Fibroblast of peridontal ligament (primary cell): ENCODE measurements at regions not wholly inside any gene's neighbourhood (a gene's known extent, or its start where the extent isn't known, plus 50 kb on each side); places are given as distances from the start of the nearest gene placed in this dataset.
"Not testable (repeated sequence)": the region's sequence is repeated elsewhere in the genome, so short reads cannot be mapped to it uniquely, and the experiment has no call there.

Experiments
- DNase-seq: peaks from one replicate; pipeline ENCODE4 v3.0.0-alpha.2; 2010; ENCODE audit errors: extremely low read depth

DNA sequence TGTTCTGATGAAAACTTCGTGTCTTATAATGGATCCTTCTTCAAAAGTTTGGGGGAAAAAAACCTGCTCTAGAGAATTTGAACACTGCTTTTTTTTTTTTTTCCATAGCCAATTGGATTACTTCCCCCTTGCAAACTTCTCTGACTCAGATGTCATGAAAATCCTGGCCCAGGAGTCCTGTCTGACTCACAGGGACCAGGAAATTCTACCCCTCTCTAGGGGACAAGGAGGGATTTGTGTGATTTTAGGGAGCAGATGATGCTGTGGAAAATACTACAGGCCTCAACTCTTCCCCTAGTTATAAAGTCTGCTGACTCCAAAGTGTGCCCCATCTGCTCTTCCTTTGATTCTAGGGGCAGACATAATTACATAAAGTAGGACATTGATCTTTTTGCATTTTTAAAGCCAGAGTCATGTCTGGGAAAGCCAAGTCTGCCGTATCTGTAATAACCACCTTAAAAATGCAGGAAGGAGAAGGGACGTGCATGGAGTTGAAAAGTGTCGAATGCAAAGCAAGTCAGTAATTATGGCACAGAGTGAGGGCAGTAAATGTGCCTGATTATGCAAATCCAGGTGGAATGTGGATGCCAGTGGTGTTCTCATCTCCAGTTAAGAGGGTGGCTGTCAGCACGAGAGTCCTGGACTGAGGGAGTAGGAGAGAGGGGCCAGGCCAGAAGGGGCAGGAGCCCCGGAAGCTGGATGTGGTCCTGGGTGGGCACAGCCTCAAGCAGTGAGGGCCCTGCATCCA, 144.3 kb upstream of the SULF2 start:
- peak; percentile 91 for DNase-seq

DNA sequence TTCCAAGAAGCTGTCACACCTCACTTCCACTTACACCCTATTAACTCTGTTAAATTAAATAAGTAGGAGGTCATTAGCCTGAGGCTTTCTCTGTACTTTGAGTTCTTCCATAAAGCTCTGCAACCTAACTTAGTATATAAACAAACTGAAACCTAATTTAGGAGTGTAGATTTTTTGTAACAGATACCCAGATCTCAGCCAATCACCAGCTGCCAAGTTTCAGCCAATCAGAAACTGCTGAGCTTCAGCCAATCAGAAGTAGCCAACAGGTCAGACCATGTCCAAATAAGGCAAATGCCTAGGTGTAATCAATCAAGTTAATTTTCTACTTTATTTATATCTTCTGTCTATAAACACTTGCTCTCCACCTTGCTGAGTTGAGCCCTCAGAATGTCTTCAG, 142.7 kb upstream of the SULF2 start:
- DNase-seq, result no peak

- DNase-seq, result peak; percentile 46
Measured at GRCh38 chr20:47927385-47927851, 142.1 kb upstream of the SULF2 start.

GRCh38 chr20:47926731-47927130, 141.4 kb upstream of the SULF2 start:
- no peak for DNase-seq

GRCh38 chr20:47925593-47925992, 140.3 kb upstream of the SULF2 start:
- no peak for DNase-seq

GRCh38 chr20:47922269-47922668, 137.0 kb upstream of the SULF2 start:
- DNase-seq, result peak; percentile 8

GRCh38 chr20:47921829-47922228, 136.5 kb upstream of the SULF2 start:
- DNase-seq, result not testable (repeated sequence)

GRCh38 chr20:47921408-47921807, 136.1 kb upstream of the SULF2 start:
- DNase-seq, result no peak

DNA sequence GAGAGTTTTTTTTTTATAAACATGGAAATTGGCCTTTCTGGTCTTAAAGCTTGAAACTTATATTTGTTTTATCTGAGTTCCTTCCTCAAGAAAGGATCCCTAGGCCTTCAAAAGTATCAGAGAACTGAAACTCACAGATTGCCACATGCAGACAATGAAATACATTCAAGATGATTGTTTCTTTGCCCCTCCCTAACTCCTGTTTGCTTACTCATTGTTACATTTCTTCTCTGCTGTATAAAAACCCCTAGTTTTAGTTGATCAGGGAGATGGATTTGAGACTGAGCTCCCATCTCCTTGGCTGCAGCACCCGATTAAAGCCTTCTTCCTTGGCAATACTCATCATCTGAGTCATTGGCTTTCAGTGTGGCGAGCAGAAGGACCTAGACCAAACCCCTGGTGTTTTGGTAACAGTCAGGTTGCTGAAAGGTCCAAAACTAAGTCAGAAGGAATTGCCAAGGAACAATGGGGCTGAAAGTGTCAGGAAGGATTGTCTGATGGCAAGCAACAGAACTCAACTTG, 132.3 kb upstream of the SULF2 start:
- no peak for DNase-seq

- DNase-seq, result no peak
Measured at GRCh38 chr20:47915495-47915894, 130.2 kb upstream of the SULF2 start.

DNA sequence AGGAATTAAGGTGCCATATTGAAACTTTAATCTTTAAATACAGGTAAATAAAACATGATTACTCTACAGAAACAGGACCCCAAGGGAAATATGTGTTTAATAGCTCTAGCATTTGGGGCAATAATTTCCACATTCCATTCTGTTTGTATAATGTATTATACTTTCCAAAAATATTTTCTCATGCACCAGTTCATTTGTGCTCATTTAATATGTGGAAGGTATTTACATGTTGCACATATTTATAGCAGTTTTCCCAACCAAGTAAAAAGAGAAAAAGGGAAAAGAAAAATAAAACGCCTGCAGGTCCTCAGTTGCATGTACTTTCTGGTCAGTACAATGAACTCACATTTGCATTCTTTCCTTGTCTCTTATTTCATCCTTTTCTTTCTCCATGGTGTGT, 129.5 kb upstream of the SULF2 start:
- DNase-seq, result no peak

DNA sequence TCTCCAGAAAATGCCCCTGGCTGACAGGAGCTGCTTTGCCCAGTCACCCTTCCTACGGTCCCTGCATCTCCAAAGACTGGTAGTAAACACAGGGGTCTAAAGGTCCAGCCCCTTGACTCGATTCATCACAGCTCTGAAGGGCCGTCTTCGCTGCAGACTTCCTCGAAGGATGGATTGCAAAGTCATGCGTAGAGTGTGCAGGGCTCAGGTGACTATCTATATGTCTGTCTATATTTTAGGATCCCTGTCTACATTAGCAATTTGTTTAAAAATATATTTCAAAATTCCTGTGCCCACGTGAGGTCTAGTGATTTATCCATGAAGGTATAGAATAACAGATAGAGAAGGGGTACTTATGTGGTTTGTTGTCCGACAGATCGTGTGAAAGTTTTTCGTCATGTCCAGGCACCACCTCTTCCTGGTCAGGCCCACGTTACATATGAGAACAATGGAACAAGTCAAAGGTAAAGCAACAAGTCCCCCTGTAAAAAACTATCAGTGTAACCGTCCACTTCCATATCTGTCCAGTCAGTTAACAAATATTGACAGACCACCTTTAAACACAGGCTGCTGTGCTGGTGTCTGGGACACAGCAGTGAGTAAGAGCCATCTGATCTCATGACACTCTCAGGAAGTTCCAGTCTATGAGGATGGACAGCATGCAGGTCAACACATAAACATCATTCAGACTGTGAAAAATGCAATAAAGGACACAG, 127.7 kb upstream of the SULF2 start:
- not testable (repeated sequence) for DNase-seq

DNA sequence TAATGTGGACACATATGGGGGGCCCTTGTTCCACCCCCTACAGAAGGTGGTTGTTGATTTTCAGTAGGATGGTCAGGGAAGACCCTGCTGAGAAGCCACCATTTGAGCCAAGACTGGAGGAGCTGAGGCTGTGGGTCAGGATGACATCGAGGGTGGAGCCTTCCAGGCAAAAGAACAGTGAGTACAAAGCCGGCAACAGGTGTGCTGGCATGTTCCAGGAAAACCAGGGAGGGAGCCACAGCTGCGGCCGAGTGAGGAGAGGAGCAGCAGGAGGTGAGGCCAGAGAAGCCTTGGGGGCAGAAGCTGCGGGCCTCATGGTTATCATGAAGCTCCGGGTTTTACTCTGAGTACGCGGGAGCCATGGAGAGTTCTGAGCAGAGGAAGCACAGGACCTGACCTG, 126.9 kb upstream of the SULF2 start:
- not testable (repeated sequence) for DNase-seq

- not testable (repeated sequence) for DNase-seq
Measured at GRCh38 chr20:47909696-47910369, 124.6 kb upstream of the SULF2 start.

DNA sequence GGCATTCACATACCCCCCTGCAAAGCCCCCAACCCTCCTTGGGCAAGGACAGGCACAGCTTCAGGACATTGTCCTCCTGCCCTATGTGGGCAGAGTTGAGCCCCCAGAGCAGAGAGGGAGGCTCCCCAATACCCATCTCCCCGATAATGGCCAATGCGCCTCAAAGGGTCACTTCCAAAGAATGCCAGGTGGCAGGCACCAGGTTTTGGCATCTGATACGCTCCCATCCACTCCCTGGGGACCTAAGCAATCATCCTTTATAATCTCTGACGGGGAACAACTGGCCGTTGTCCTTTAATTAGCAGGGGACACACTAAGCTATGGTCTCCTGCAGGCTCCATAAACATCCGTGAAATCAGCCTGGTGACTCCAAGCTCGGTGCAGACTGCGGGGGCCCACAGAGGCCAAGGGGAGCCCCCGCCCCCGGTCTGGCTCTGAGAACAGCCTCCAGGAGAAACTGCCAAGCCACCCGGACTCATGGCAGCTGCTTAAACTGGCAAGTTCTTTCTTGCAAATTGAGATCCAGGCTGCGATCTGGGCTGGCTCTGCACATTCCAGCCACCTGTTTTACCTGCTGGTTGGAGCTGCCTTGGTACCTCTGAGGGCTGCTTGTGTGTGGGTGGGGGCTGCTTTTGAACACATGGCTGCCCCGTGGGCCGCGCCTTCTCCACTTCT, 123.2 kb upstream of the SULF2 start:
- DNase-seq, result not testable (repeated sequence)

GRCh38 chr20:47907951-47908350, 122.7 kb upstream of the SULF2 start:
- DNase-seq, result not testable (repeated sequence)

GRCh38 chr20:47907031-47907675, 121.9 kb upstream of the SULF2 start:
- no peak for DNase-seq

DNA sequence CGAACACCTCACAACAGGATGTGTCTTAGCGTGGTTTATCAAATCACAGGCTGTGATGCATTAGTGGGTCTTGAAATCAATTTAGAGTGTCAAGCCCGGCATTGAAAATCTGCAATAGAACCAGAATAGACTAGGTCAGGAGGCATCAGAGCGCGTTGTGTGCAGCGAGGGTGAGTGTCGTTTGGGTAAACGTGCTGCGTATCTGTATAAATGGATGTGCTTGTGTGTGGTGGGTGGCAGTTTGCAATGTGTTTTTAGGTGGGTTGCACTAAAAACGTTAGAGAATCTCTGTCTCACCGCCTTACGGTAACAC, 121.0 kb upstream of the SULF2 start:
- DNase-seq, result no peak

GRCh38 chr20:47905628-47906347, 120.5 kb upstream of the SULF2 start:
- DNase-seq, result no peak

- DNase-seq, result not testable (repeated sequence)
Measured at GRCh38 chr20:47903009-47903408, 117.7 kb upstream of the SULF2 start.

GRCh38 chr20:47899313-47899712, 114.0 kb upstream of the SULF2 start:
- DNase-seq, result not testable (repeated sequence)
